Lung (tissue), 11 donors: ENCODE measurements at regions not wholly inside any gene's neighbourhood (a gene's known extent, or its start where the extent isn't known, plus 50 kb on each side); places are given as distances from the start of the nearest gene placed in this dataset.

ENCODE experiments used
- ATAC-seq: fragments of 200-7000 bp; cut with Tn5 transposase; one replicate; pipeline ENCODE4 v1.9.1; 2020; ENCODE audit warnings: moderate number of reproducible peaks; ENCODE audit not compliant: insufficient read depth, low FRiP score
- DNase-seq, 3 donors: peaks; one replicate each; pipeline ENCODE4 v3.0.0-alpha.2; 2013 to 2017
- H3K27ac ChIP-seq, 2 donors: one replicate each; pipeline ENCODE4 v1.5.1; 2013; ENCODE audit warnings: mild to moderate bottlenecking in 2 of 2, moderate library complexity in 2 of 2, control low read depth in 1 of 2, inconsistent platforms in 1 of 2, low read depth in 1 of 2, low read length in 1 of 2
- H3K27me3 ChIP-seq, 3 donors: one replicate each; pipeline ENCODE4 v1.5.1; 2013; ENCODE audit warnings: low read length in 2 of 3; ENCODE audit not compliant: control insufficient read depth in 3 of 3, insufficient read depth in 3 of 3
- H3K36me3 ChIP-seq, 4 donors: one replicate each; pipeline ENCODE4 v1.5.1; 2013; ENCODE audit warnings: low read length in 4 of 4, mild to moderate bottlenecking in 1 of 4, moderate library complexity in 1 of 4; ENCODE audit not compliant: control insufficient read depth in 4 of 4, insufficient read depth in 4 of 4
- H3K4me1 ChIP-seq, 5 donors: one replicate each; pipeline ENCODE4 v1.5.1; 2013; ENCODE audit warnings: low read length in 5 of 5, mild to moderate bottlenecking in 2 of 5, moderate library complexity in 1 of 5; ENCODE audit not compliant: control insufficient read depth in 5 of 5, insufficient read depth in 5 of 5
- H3K4me3 ChIP-seq: one replicate; pipeline ENCODE4 v1.5.1; 2013; ENCODE audit warnings: mild to moderate bottlenecking, control low read depth, moderate library complexity
- H3K9ac ChIP-seq, 2 donors: one replicate each; pipeline ENCODE4 v1.5.1; 2013; ENCODE audit warnings: low read length in 2 of 2, control low read depth in 1 of 2; ENCODE audit not compliant: insufficient read depth in 1 of 2
- H3K9me3 ChIP-seq, 4 donors: one replicate each; pipeline ENCODE4 v1.5.1; 2013; ENCODE audit warnings: low read length in 3 of 4, mild to moderate bottlenecking in 1 of 4, moderate library complexity in 1 of 4; ENCODE audit not compliant: control insufficient read depth in 4 of 4, insufficient read depth in 3 of 4
- WGBS, 2 donors: extraction: QIAGEN DNeasy Blood & Tissue Kit; methylation state at CpG; one replicate each; pipeline ENCODE4 v1.1.7; 2013; 5-methylcytosine and 5-hydroxymethylcytosine counted together
- TF ChIP-seq, protein P1 (sequence below): IDR thresholded peaks from 2 replicates; pipeline ENCODE4 v1.5.1; 2012; ENCODE audit warnings: mild to moderate bottlenecking; ENCODE audit errors: control extremely low read depth, extremely low read depth
- donor health status: control.
- donor health status: control.
- donor health status: Bipolar disorder and iron deficiency.
- donor health status: healthy.
- donor health status: DM: yes; HTN: yes; CAD: no.

GRCh38 chr10:57320416-57320815 lies 947.3 kb downstream of the IPMK start:
- Histone ChIP-seq H3K27me3 (no peaks in the 10 kb centered on the region), H3K4me3 (no peak overlapping the region), H3K36me3 (no peaks in the 10 kb centered on the region), H3K9ac (no peak overlapping the region), H3K27ac (no peak overlapping the region), H3K9me3 (peaks cover 0 to 6% (median 0%) of the 10 kb centered on the region in 4 donors), H3K4me1 (no peaks in the 10 kb centered on the region)
- WGBS, 2 donors: 68 to 70% methylated on average over 3 of the region's 3 CpGs
- ATAC-seq: no peak
- no peak for DNase-seq
- TF ChIP-seq, protein P1, sequence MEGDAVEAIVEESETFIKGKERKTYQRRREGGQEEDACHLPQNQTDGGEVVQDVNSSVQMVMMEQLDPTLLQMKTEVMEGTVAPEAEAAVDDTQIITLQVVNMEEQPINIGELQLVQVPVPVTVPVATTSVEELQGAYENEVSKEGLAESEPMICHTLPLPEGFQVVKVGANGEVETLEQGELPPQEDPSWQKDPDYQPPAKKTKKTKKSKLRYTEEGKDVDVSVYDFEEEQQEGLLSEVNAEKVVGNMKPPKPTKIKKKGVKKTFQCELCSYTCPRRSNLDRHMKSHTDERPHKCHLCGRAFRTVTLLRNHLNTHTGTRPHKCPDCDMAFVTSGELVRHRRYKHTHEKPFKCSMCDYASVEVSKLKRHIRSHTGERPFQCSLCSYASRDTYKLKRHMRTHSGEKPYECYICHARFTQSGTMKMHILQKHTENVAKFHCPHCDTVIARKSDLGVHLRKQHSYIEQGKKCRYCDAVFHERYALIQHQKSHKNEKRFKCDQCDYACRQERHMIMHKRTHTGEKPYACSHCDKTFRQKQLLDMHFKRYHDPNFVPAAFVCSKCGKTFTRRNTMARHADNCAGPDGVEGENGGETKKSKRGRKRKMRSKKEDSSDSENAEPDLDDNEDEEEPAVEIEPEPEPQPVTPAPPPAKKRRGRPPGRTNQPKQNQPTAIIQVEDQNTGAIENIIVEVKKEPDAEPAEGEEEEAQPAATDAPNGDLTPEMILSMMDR: no peak

DNA sequence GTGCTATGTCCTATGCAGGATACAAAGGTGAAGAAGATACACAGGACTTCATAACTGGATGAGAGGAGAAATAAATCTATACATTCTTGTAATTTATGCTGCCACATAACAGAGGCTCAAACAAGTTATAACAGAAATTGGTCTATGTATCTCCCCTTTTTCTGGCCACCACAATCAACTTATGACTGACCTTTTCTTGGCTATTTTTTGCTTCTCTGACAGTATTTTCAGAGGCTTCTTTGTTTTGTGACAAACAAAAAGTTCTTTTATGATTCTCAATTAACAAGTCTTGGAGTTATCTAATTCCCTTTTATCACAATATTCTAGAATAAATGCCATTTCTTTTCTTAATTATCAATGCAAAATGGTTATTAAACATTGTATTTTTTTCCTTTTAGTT lies 953.0 kb upstream of the ZWINT start:
- H3K36me3 ChIP-seq: no peaks in the 10 kb centered on the region
- no peak for ATAC-seq
- H3K4me1 ChIP-seq: no peaks in the 10 kb centered on the region
- DNase-seq: no peak
- H3K4me3 ChIP-seq: no peak overlapping the region
- H3K9ac ChIP-seq: no peak overlapping the region
- no peak overlapping the region for H3K27ac ChIP-seq
- H3K27me3 ChIP-seq: no peaks in the 10 kb centered on the region
- TF ChIP-seq, protein P1: no peak
- H3K9me3 ChIP-seq: no peaks in the 10 kb centered on the region

DNA sequence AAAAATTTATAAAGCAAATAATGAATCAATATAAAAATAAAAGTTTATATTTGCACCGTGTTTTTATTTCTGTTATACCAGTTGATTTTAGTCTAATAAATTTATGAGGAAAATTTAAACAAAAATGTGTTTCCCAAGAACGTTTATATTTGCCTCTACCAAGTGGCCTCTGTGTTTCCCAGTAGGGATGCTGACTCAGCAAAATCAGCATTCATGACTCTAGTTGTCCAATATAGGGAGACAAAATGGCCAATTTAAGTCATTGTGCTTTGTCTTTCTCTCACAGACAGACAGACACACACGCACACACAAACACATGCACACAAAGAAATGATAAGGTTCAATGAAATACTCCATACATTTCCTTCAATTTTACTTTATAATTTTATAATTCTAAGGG lies 942.5 kb upstream of the ZWINT start:
- TF ChIP-seq, protein P1: no peak
- DNase-seq (no peak), ATAC-seq (no peak)
- Histone ChIP-seq H3K4me1 (no peaks in the 10 kb centered on the region), H3K27ac (no peak overlapping the region), H3K27me3 (no peaks in the 10 kb centered on the region), H3K9me3 (no peaks in the 10 kb centered on the region), H3K9ac (no peak overlapping the region), H3K36me3 (no peaks in the 10 kb centered on the region), H3K4me3 (no peak overlapping the region)
- WGBS, 2 donors: 72 to 75% methylated on average over 3 of the region's 3 CpGs

GRCh38 chr10:57300718-57301117 lies 939.7 kb upstream of the ZWINT start:
- TF ChIP-seq, protein P1: no peak
- Histone ChIP-seq H3K36me3 (no peaks in the 10 kb centered on the region), H3K4me1 (no peaks in the 10 kb centered on the region), H3K4me3 (no peak overlapping the region), H3K27ac (no peak overlapping the region), H3K9me3 (no peaks in the 10 kb centered on the region), H3K9ac (no peak overlapping the region), H3K27me3 (no peaks in the 10 kb centered on the region)
- DNase-seq: no peak
- ATAC-seq: no peak
- 89% methylated on average over 3 of the region's 3 CpGs for WGBS, 2 donors
